Neural cell (in vitro differentiated cells): ENCODE measurements at regions not wholly inside any gene's neighbourhood (a gene's known extent, or its start where the extent isn't known, plus 50 kb on each side); places are given as distances from the start of the nearest gene placed in this dataset.

Experiments used
- H2AFZ ChIP-seq: fragments of 200-600, 300-800 bp; sonication (generic), shearing (Covaris generic); 2 replicates; pipeline ENCODE4 v1.6.0; 2014; ENCODE audit warnings: low read depth, mild to moderate bottlenecking, antibody characterized with exemption, low read length, moderate library complexity
- H3F3A ChIP-seq: fragments of 200-600 bp; shearing (Covaris generic); 2 replicates; pipeline ENCODE4 v1.6.1; 2016; ENCODE audit warnings: mild to moderate bottlenecking, moderate library complexity, mixed read lengths, antibody characterized with exemption, low read length; ENCODE audit not compliant: insufficient read depth, poor library complexity, severe bottlenecking
- H3K27ac ChIP-seq: fragments of 200-600, 300-800 bp; sonication (generic), shearing (Covaris generic); 2 replicates; pipeline ENCODE4 v1.5.1; 2014; ENCODE audit warnings: mild to moderate bottlenecking, low read length, moderate library complexity
- H3K27me3 ChIP-seq: fragments of 300-800, 200-600 bp; sonication (generic), shearing (Covaris generic); 2 replicates; pipeline ENCODE4 v1.6.0; 2014; ENCODE audit warnings: mild to moderate bottlenecking, low read depth, low read length, moderate library complexity; ENCODE audit not compliant: insufficient read depth
- H3K36me3 ChIP-seq: fragments of 300-800, 200-600 bp; sonication (generic), shearing (Covaris generic); 2 replicates; pipeline ENCODE4 v1.5.1; 2014; ENCODE audit warnings: mild to moderate bottlenecking, antibody characterized with exemption, low read length, moderate library complexity; ENCODE audit not compliant: insufficient read depth
- H3K4me2 ChIP-seq: fragments of 300-800, 200-600 bp; sonication (generic), shearing (Covaris generic); 2 replicates; pipeline ENCODE4 v1.6.0; 2014; ENCODE audit warnings: mild to moderate bottlenecking, low read length
- H3K4me3 ChIP-seq: fragments of 300-800, 200-600 bp; sonication (generic), shearing (Covaris generic); 2 replicates; pipeline ENCODE4 v1.5.1; 2014; ENCODE audit warnings: mild to moderate bottlenecking, low read length, moderate library complexity
- H3K79me2 ChIP-seq: fragments of 200-600 bp; shearing (Covaris generic); replicated peaks from 2 replicates; pipeline ENCODE4 v1.6.0; 2014; ENCODE audit warnings: mild to moderate bottlenecking, low read length, moderate library complexity; ENCODE audit not compliant: insufficient read depth
- H3K9ac ChIP-seq: fragments of 300-800, 200-600 bp; sonication (generic), shearing (Covaris generic); 2 replicates; pipeline ENCODE4 v1.6.1; 2016; ENCODE audit warnings: mild to moderate bottlenecking, low read length, mixed read lengths
- H3K9me2 ChIP-seq: fragments of 200-600 bp; shearing (Covaris generic); 2 replicates; pipeline ENCODE4 v1.6.1; 2016; ENCODE audit warnings: mild to moderate bottlenecking, low read length, mixed read lengths; ENCODE audit not compliant: insufficient read depth
- H3K9me3 ChIP-seq: fragments of 200-600, 300-800 bp; sonication (generic), shearing (Covaris generic); 2 replicates; pipeline ENCODE4 v1.6.1; 2016; ENCODE audit warnings: mild to moderate bottlenecking, mixed run types, low read length, moderate library complexity, mixed read lengths
- H4K20me1 ChIP-seq: fragments of 200-600 bp; shearing (Covaris generic); 2 replicates; pipeline ENCODE4 v1.6.1; 2016; ENCODE audit warnings: mild to moderate bottlenecking, mixed run types; ENCODE audit not compliant: insufficient read depth
- EP300 ChIP-seq: fragments of 450-650 bp; conservative IDR thresholded peaks from 2 replicates; pipeline ENCODE4 v1.6.1; 2014; ENCODE audit warnings: antibody characterized with exemption, mild to moderate bottlenecking, moderate library complexity; ENCODE audit not compliant: poor library complexity, severe bottlenecking
- EZH2 ChIP-seq: fragments of 200-600, 300-800 bp; shearing (Covaris generic), sonication (generic); IDR thresholded peaks from 2 replicates; pipeline ENCODE4 v1.6.1; 2014; ENCODE audit warnings: antibody characterized with exemption, low read length, borderline replicate concordance, mild to moderate bottlenecking; ENCODE audit not compliant: insufficient read depth, poor library complexity, severe bottlenecking
- MXI1 ChIP-seq: fragments of 450-650 bp; conservative IDR thresholded peaks from 2 replicates; pipeline ENCODE4 v1.6.1; 2014; ENCODE audit warnings: antibody characterized with exemption, mild to moderate bottlenecking; ENCODE audit not compliant: poor library complexity, severe bottlenecking
- POLR2AphosphoS5 ChIP-seq: IDR thresholded peaks from 2 replicates; pipeline ENCODE4 v1.6.1; 2012
- RAD21 ChIP-seq: fragments of 450-650 bp; conservative IDR thresholded peaks from 2 replicates; pipeline ENCODE4 v1.6.1; 2014; ENCODE audit warnings: antibody characterized with exemption, mild to moderate bottlenecking, moderate library complexity
- SMC3 ChIP-seq: fragments of 450-650 bp; conservative IDR thresholded peaks from 2 replicates; pipeline ENCODE4 v1.6.1; 2014; ENCODE audit warnings: antibody characterized with exemption, mild to moderate bottlenecking, moderate library complexity; ENCODE audit not compliant: poor library complexity
- TAF1 ChIP-seq: IDR thresholded peaks from 2 replicates; pipeline ENCODE4 v1.6.1; 2012; ENCODE audit warnings: low read depth
- TF ChIP-seq, protein P1 (sequence below): fragments of 450-650 bp; IDR thresholded peaks from 2 replicates; pipeline ENCODE4 v1.5.1; 2014; ENCODE audit warnings: antibody characterized with exemption, mild to moderate bottlenecking, moderate library complexity; ENCODE audit not compliant: poor library complexity, severe bottlenecking
- TF ChIP-seq, protein P2 (sequence below): IDR thresholded peaks from 2 replicates; pipeline ENCODE4 v1.6.1; 2012; ENCODE audit warnings: borderline replicate concordance

DNA sequence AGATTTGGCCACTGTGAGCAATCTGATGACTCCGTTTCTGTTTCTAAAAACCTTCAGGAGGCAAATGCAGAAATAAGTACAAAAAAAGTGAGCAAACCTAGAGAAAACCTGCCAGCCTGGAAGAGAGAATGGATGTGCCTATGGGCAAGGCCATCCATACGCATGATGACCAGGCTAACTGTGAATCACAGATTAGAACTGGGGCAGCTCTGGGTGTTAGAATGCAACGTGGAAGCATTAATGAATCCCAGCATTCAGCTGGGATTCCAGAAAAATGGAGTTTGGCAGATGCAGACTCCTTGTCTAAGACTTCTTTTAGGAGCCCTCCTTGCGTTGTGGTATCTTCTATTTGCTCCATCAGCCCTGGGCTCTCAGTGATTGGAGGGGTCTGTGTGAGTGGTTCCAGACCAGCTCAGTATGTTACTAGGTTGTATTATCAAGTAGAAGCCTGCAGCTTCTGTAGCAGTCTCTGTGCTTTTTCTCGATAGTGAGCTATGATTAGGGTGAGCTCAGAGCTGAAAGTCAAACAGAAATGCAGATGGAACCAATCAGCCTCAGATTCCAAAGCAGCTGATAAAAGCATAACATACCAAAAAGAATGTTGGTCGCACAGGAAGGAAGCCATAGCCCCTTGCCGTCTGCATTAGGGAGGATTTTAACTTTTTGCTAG, 154.0 kb downstream of the PSMG1 start:
- no peaks in the 10 kb centered on the region for H3K27me3 ChIP-seq
- TF ChIP-seq EP300 (no peak), POLR2AphosphoS5 (no peak), RAD21 (no peak), EZH2 (no peak), TAF1 (no peak), MXI1 (no peak), SMC3 (no peak)
- TF ChIP-seq, protein P1, sequence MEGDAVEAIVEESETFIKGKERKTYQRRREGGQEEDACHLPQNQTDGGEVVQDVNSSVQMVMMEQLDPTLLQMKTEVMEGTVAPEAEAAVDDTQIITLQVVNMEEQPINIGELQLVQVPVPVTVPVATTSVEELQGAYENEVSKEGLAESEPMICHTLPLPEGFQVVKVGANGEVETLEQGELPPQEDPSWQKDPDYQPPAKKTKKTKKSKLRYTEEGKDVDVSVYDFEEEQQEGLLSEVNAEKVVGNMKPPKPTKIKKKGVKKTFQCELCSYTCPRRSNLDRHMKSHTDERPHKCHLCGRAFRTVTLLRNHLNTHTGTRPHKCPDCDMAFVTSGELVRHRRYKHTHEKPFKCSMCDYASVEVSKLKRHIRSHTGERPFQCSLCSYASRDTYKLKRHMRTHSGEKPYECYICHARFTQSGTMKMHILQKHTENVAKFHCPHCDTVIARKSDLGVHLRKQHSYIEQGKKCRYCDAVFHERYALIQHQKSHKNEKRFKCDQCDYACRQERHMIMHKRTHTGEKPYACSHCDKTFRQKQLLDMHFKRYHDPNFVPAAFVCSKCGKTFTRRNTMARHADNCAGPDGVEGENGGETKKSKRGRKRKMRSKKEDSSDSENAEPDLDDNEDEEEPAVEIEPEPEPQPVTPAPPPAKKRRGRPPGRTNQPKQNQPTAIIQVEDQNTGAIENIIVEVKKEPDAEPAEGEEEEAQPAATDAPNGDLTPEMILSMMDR = no peak
- TF ChIP-seq, protein P2, sequence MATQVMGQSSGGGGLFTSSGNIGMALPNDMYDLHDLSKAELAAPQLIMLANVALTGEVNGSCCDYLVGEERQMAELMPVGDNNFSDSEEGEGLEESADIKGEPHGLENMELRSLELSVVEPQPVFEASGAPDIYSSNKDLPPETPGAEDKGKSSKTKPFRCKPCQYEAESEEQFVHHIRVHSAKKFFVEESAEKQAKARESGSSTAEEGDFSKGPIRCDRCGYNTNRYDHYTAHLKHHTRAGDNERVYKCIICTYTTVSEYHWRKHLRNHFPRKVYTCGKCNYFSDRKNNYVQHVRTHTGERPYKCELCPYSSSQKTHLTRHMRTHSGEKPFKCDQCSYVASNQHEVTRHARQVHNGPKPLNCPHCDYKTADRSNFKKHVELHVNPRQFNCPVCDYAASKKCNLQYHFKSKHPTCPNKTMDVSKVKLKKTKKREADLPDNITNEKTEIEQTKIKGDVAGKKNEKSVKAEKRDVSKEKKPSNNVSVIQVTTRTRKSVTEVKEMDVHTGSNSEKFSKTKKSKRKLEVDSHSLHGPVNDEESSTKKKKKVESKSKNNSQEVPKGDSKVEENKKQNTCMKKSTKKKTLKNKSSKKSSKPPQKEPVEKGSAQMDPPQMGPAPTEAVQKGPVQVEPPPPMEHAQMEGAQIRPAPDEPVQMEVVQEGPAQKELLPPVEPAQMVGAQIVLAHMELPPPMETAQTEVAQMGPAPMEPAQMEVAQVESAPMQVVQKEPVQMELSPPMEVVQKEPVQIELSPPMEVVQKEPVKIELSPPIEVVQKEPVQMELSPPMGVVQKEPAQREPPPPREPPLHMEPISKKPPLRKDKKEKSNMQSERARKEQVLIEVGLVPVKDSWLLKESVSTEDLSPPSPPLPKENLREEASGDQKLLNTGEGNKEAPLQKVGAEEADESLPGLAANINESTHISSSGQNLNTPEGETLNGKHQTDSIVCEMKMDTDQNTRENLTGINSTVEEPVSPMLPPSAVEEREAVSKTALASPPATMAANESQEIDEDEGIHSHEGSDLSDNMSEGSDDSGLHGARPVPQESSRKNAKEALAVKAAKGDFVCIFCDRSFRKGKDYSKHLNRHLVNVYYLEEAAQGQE = no peak
- no peaks in the 10 kb centered on the region for H3K9me2 ChIP-seq
- no peak overlapping the region for H2AFZ ChIP-seq
- no peak overlapping the region for H3K4me2 ChIP-seq
- H3K36me3 ChIP-seq = no peaks in the 10 kb centered on the region
- H3K4me3 ChIP-seq = no peak overlapping the region
- H4K20me1 ChIP-seq = no peaks in the 10 kb centered on the region
- H3K9me3 ChIP-seq = no peaks in the 10 kb centered on the region
- no peaks in the 10 kb centered on the region for H3F3A ChIP-seq
- peak overlapping the region; percentile 7 for H3K9ac ChIP-seq
- H3K79me2 ChIP-seq = no peaks in the 10 kb centered on the region
- H3K27ac ChIP-seq = peak overlapping the region; percentile 57

DNA sequence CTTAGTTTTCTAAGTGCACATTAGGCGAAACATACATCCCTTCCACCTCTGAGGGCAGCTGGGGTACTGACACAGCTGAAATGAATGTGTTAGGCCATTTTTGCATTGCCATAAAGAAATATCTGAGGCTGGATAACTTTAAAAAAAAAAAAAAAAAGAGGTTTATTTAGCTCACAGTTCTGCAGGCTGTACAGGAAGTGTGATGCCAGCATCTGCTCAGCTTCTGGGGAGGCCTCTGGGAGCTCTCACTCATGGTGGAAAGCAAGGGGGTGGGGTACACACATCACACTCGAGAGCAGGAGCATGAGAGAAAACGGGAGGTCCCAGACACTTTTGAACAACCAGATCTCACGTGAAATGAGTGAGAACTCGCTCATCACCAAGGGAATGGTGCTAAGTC, 158.1 kb downstream of the PSMG1 start:
- Histone ChIP-seq H3K9ac (no peak overlapping the region), H3K36me3 (no peaks in the 10 kb centered on the region), H3K27ac (no peak overlapping the region), H3K9me3 (no peaks in the 10 kb centered on the region), H3F3A (no peaks in the 10 kb centered on the region), H4K20me1 (no peaks in the 10 kb centered on the region), H3K79me2 (no peaks in the 10 kb centered on the region), H3K4me3 (no peak overlapping the region), H2AFZ (no peak overlapping the region), H3K27me3 (no peaks in the 10 kb centered on the region), H3K9me2 (no peaks in the 10 kb centered on the region), H3K4me2 (no peak overlapping the region)
- no peak for TF ChIP-seq RAD21

DNA sequence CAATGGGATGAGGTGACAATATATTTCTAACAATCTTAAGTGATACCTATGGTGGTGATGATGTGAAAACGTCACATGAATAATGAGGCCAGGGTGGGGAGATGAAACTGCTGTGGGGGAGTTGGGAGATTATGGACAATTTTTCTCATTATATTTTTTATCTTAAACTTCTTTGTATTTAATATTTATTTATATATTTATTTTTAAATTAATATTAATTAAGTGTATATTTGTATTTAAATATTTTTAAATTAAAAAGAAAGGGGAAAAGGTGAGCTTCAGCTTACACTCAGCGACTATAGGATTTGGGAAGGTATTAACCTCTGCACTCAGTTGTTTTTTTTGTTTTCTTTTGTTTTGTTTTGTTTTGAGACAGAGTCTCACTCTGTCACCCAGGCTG, 158.7 kb downstream of the PSMG1 start:
- no peaks in the 10 kb centered on the region for H3K9me3 ChIP-seq
- TF ChIP-seq POLR2AphosphoS5 (no peak), RAD21 (no peak), TAF1 (no peak), MXI1 (no peak), SMC3 (no peak), EZH2 (no peak), EP300 (no peak)
- TF ChIP-seq, protein P2 = no peak
- TF ChIP-seq, protein P1 = no peak
- H3K4me3 ChIP-seq = no peak overlapping the region
- H3K27ac ChIP-seq = no peak overlapping the region
- H3K9ac ChIP-seq = no peak overlapping the region
- no peak overlapping the region for H2AFZ ChIP-seq
- no peak overlapping the region for H3K4me2 ChIP-seq
- H3K36me3 ChIP-seq = no peaks in the 10 kb centered on the region
- H3K79me2 ChIP-seq = no peaks in the 10 kb centered on the region
- no peaks in the 10 kb centered on the region for H3K27me3 ChIP-seq
- H3F3A ChIP-seq = no peaks in the 10 kb centered on the region
- H3K9me2 ChIP-seq = no peaks in the 10 kb centered on the region
- H4K20me1 ChIP-seq = no peaks in the 10 kb centered on the region
